HEK293 (cell line): ENCODE measurements at regions not wholly inside any gene's neighbourhood (a gene's known extent, or its start where the extent isn't known, plus 50 kb on each side); places are given as distances from the start of the nearest gene placed in this dataset.

Source experiments
- CTCF ChIA-PET: fragments of 350-600 bp; formaldehyde crosslinking; extraction: SDS; loops from one replicate; lab custom pipeline; 2021; ENCODE audit warnings: antibody characterized with exemption; lab: Yijun Ruan, JAX
- POLR2A ChIA-PET: fragments of 300-600 bp; formaldehyde crosslinking; extraction: SDS; loops from one replicate; lab custom pipeline; 2020; ENCODE audit warnings: antibody characterized with exemption, inconsistent platforms; lab: Yijun Ruan, JAX
- H3K27ac ChIP-seq: fragments of 200-500 bp; sonication (Bioruptor generic); 2 replicates; pipeline ENCODE4 v1.5.1; 2014; ENCODE audit warnings: low read depth, low read length, control low read depth, inconsistent platforms; ENCODE audit errors: extremely low read depth
- H3K36me3 ChIP-seq, 2 experiments: fragments of 200-500 bp in 1 of 2; sonication (Bioruptor generic) in 1 of 2; 1 replicate in 1 of 2; 2 replicates in 1 of 2; pipeline ENCODE4 v1.5.1; 2014 to 2017; ENCODE audit warnings: inconsistent platforms in 2 of 2, low read length in 2 of 2; ENCODE audit not compliant: control insufficient read depth in 2 of 2, insufficient read depth in 1 of 2
- H3K4me1 ChIP-seq: fragments of 200-500 bp; sonication (Bioruptor generic); 2 replicates; pipeline ENCODE4 v1.5.1; 2014; ENCODE audit warnings: mild to moderate bottlenecking, low read length, inconsistent platforms; ENCODE audit not compliant: control insufficient read depth, insufficient read depth
- H3K4me3 ChIP-seq: 2 replicates; pipeline ENCODE4 v1.5.1; 2011; ENCODE audit warnings: low read depth, mild to moderate bottlenecking, control low read depth, low read length, moderate library complexity
- H3K9me3 ChIP-seq: fragments of 200-500 bp; sonication (Bioruptor generic); 2 replicates; pipeline ENCODE4 v1.5.1; 2014; ENCODE audit warnings: low read depth, low read length, inconsistent platforms; ENCODE audit not compliant: control insufficient read depth, insufficient read depth
- GLI4 ChIP-seq: fragments of 450-650 bp; formaldehyde crosslinking; IDR thresholded peaks from 2 replicates; pipeline ENCODE4 v1.5.1; 2016; ENCODE audit warnings: missing biosample characterization, missing genetic modification characterization
- GLIS2 ChIP-seq: fragments of 450-650 bp; formaldehyde crosslinking; IDR thresholded peaks from 2 replicates; pipeline ENCODE4 v1.5.1; 2016; ENCODE audit warnings: missing biosample characterization, missing genetic modification characterization
- HOXC10 ChIP-seq: sonication (generic); formaldehyde crosslinking; IDR thresholded peaks from 2 replicates; pipeline ENCODE4 v1.8.1; 2023; ENCODE audit warnings: mild to moderate bottlenecking, missing genetic modification reagents
- OVOL3 ChIP-seq: fragments of 450-650 bp; formaldehyde crosslinking; IDR thresholded peaks from 2 replicates; pipeline ENCODE4 v1.5.1; 2016; ENCODE audit warnings: missing biosample characterization, missing genetic modification characterization
- PATZ1 ChIP-seq: fragments of 450-650 bp; formaldehyde crosslinking; IDR thresholded peaks from 2 replicates; pipeline ENCODE4 v1.5.1; 2016; ENCODE audit warnings: missing biosample characterization, missing genetic modification characterization
- WT1 ChIP-seq: fragments of 450-650 bp; formaldehyde crosslinking; IDR thresholded peaks from 2 replicates; pipeline ENCODE4 v1.5.1; 2016; ENCODE audit warnings: missing biosample characterization, missing genetic modification characterization
- ZNF2 ChIP-seq: fragments of 450-650 bp; formaldehyde crosslinking; IDR thresholded peaks from 2 replicates; pipeline ENCODE4 v1.5.1; 2016; ENCODE audit warnings: missing biosample characterization, missing genetic modification characterization
- ZNF274 ChIP-seq, 2 experiments: fragments of 200-500 bp in 1 of 2; fragments of 450-650 bp in 1 of 2; sonication (Bioruptor generic) in 1 of 2; formaldehyde crosslinking in 1 of 2; IDR thresholded peaks; 2 replicates each; pipeline versions ENCODE4 v1.5.1 to v1.6.1; 2014 to 2016; ENCODE audit warnings: borderline replicate concordance in 1 of 2, inconsistent platforms in 1 of 2, low read length in 1 of 2, missing biosample characterization in 1 of 2, missing genetic modification characterization in 1 of 2
- ZNF280C ChIP-seq: fragments of 450-650 bp; formaldehyde crosslinking; IDR thresholded peaks from 2 replicates; pipeline ENCODE4 v1.5.1; 2016; ENCODE audit warnings: missing biosample characterization, missing genetic modification characterization
- ZNF394 ChIP-seq: fragments of 450-650 bp; formaldehyde crosslinking; IDR thresholded peaks from 2 replicates; pipeline ENCODE4 v1.5.1; 2016; ENCODE audit warnings: missing biosample characterization, missing genetic modification characterization, mild to moderate bottlenecking, moderate library complexity, borderline replicate concordance
- ZNF488 ChIP-seq: fragments of 450-650 bp; formaldehyde crosslinking; IDR thresholded peaks from 2 replicates; pipeline ENCODE4 v1.5.1; 2016; ENCODE audit warnings: missing biosample characterization, missing genetic modification characterization
- ZNF501 ChIP-seq: fragments of 450-650 bp; formaldehyde crosslinking; IDR thresholded peaks from 2 replicates; pipeline ENCODE4 v1.5.1; 2016; ENCODE audit warnings: missing biosample characterization, missing genetic modification characterization
- ZNF510 ChIP-seq: fragments of 450-650 bp; formaldehyde crosslinking; IDR thresholded peaks from 2 replicates; pipeline ENCODE4 v1.5.1; 2018; ENCODE audit warnings: mild to moderate bottlenecking, missing genetic modification characterization, missing biosample characterization; ENCODE audit not compliant: insufficient replicate concordance
- ZNF558 ChIP-seq: fragments of 450-650 bp; formaldehyde crosslinking; IDR thresholded peaks from 2 replicates; pipeline ENCODE4 v1.5.1; 2016; ENCODE audit warnings: missing biosample characterization, missing genetic modification characterization
- ZNF571 ChIP-seq: fragments of 450-650 bp; formaldehyde crosslinking; IDR thresholded peaks from 2 replicates; pipeline ENCODE4 v1.5.0; 2017; ENCODE audit warnings: missing biosample characterization, missing genetic modification characterization
- ZNF623 ChIP-seq: fragments of 450-650 bp; formaldehyde crosslinking; IDR thresholded peaks from 2 replicates; pipeline ENCODE4 v1.5.1; 2016; ENCODE audit warnings: missing biosample characterization, missing genetic modification characterization
- ZNF626 ChIP-seq: fragments of 450-650 bp; sonication (Bioruptor Pico); formaldehyde crosslinking; IDR thresholded peaks from 2 replicates; pipeline ENCODE4 v1.5.1; 2018; ENCODE audit warnings: missing biosample characterization, missing genetic modification characterization, inconsistent platforms
- ZNF658 ChIP-seq: fragments of 450-650 bp; formaldehyde crosslinking; IDR thresholded peaks from 2 replicates; pipeline ENCODE4; 2016; ENCODE audit warnings: missing biosample characterization, missing genetic modification characterization
- ZNF747 ChIP-seq: fragments of 450-650 bp; formaldehyde crosslinking; IDR thresholded peaks from 2 replicates; pipeline ENCODE4 v1.5.1; 2016; ENCODE audit warnings: missing biosample characterization, missing genetic modification characterization
- ZNF76 ChIP-seq: fragments of 450-650 bp; formaldehyde crosslinking; IDR thresholded peaks from 2 replicates; pipeline ENCODE4; 2016; ENCODE audit warnings: low read depth, missing biosample characterization, missing genetic modification characterization, borderline replicate concordance
- ZNF791 ChIP-seq: fragments of 450-650 bp; formaldehyde crosslinking; IDR thresholded peaks from 2 replicates; pipeline ENCODE4 v1.5.1; 2016; ENCODE audit warnings: missing biosample characterization, missing genetic modification characterization
- ZSCAN5A ChIP-seq: fragments of 450-650 bp; formaldehyde crosslinking; IDR thresholded peaks from 2 replicates; pipeline ENCODE4 v1.5.1; 2016; ENCODE audit warnings: missing biosample characterization, missing genetic modification characterization
- TF ChIP-seq, protein P1 (sequence below): fragments of 450-650 bp; formaldehyde crosslinking; IDR thresholded peaks from 2 replicates; pipeline ENCODE4; 2016; ENCODE audit warnings: missing biosample characterization, missing genetic modification characterization
- TF ChIP-seq, protein P2 (sequence below): fragments of 450-650 bp; formaldehyde crosslinking; IDR thresholded peaks from 2 replicates; pipeline ENCODE4 v1.5.1; 2016; ENCODE audit warnings: missing biosample characterization, missing genetic modification characterization

- TF ChIP-seq GLI4 (tag by site-specific recombination) (no peak), ZNF658 (tag by site-specific recombination) (no peak), ZNF274 (IDR thresholded peaks at IDR 0.05; ENCODE audit: low read length) (no peak), ZNF274 (tag by site-specific recombination; IDR thresholded peaks at IDR 0.05; ENCODE audit: borderline replicate concordance) (no peak), ZNF623 (tag by site-specific recombination) (no peak), ZNF571 (tag by site-specific recombination) (no peak)
These were observed 737.6 kb downstream of the PLA2G4A start (continued) for GRCh38 chr1:187566354-187566753.

GRCh38 chr1:187568067-187568466, 739.3 kb downstream of the PLA2G4A start:
- no peaks in the 10 kb centered on the region for H3K9me3 ChIP-seq
- ChIA-PET POLR2A (no interaction called here), CTCF (interaction anchor here (0.7 kb wide), 1 partner anchor 42 kb away, joined by 3 read pairs; no protein-coding TSS in a partner anchor)
- no peak overlapping the region for H3K4me3 ChIP-seq
- no peaks in the 10 kb centered on the region for H3K4me1 ChIP-seq
- H3K36me3 ChIP-seq = no peaks in the 10 kb centered on the region
- no peak overlapping the region for H3K27ac ChIP-seq
- no peak for TF ChIP-seq ZNF558 (tag by site-specific recombination)
- no peak for TF ChIP-seq ZNF280C (tag by site-specific recombination)
- TF ChIP-seq ZNF747 = no peak
- TF ChIP-seq ZNF626 (tag by site-specific recombination) = no peak

- H3K4me3 ChIP-seq = no peak overlapping the region
- no peaks in the 10 kb centered on the region for H3K4me1 ChIP-seq
- H3K27ac ChIP-seq = no peak overlapping the region
- ChIA-PET POLR2A (no interaction called here), CTCF (no interaction called here)
- H3K9me3 ChIP-seq = no peaks in the 10 kb centered on the region
- H3K36me3 ChIP-seq = no peaks in the 10 kb centered on the region
- TF ChIP-seq GLIS2 (tag by site-specific recombination) (no peak), GLI4 (tag by site-specific recombination) (no peak), ZNF791 (tag by site-specific recombination) (no peak), ZNF488 (tag by site-specific recombination) (no peak), OVOL3 (tag by site-specific recombination) (no peak), ZNF76 (tag by site-specific recombination) (no peak), ZNF394 (tag by site-specific recombination) (no peak), WT1 (tag by site-specific recombination) (no peak), ZNF2 (tag by site-specific recombination) (no peak), ZNF626 (tag by site-specific recombination) (no peak), ZNF501 (tag by site-specific recombination) (no peak), PATZ1 (tag by site-specific recombination) (no peak), HOXC10 (CRISPR knock-in tag) (no peak), ZSCAN5A (tag by site-specific recombination) (no peak), ZNF510 (no peak)
- TF ChIP-seq, protein P1, sequence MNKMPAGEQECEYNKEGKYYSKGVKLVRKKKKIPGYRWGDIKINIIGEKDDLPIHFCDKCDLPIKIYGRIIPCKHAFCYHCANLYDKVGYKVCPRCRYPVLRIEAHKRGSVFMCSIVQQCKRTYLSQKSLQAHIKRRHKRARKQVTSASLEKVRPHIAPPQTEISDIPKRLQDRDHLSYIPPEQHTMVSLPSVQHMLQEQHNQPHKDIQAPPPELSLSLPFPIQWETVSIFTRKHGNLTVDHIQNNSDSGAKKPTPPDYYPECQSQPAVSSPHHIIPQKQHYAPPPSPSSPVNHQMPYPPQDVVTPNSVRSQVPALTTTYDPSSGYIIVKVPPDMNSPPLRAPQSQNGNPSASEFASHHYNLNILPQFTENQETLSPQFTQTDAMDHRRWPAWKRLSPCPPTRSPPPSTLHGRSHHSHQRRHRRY (tag by site-specific recombination) = no peak
- TF ChIP-seq, protein P2, sequence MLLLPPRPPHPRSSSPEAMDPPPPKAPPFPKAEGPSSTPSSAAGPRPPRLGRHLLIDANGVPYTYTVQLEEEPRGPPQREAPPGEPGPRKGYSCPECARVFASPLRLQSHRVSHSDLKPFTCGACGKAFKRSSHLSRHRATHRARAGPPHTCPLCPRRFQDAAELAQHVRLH = no peak
These were observed 741.4 kb downstream of the PLA2G4A start for GRCh38 chr1:187570166-187570565.
